ENCODE measurements at regions not wholly inside any gene's neighbourhood (a gene's known extent, or its start where the extent isn't known, plus 50 kb on each side); places are given as distances from the start of the nearest gene placed in this dataset.

- TF ChIP-seq CTCF (IDR thresholded peaks at IDR 0.05) (no peak), POLR2A (IDR thresholded peaks at IDR 0.05) (no peak)
- Histone ChIP-seq H3K4me1 (no peaks in the 10 kb centered on the region), H3K36me3 (no peaks in the 10 kb centered on the region), H3K27me3 (no peaks in the 10 kb centered on the region), H3K4me3 (no peak overlapping the region), H3K27ac (no peak overlapping the region), H3K9me3 (no peaks in the 10 kb centered on the region)
- intact Hi-C loops (cut with DNase I; ENCODE audit: low total_unique reads): no loop called here
- DNase-seq: no peak
Measured at GRCh38 chr6:113623129-113623528, 234.0 kb upstream of the MARCKS start.

- no peaks in the 10 kb centered on the region for H3K9me3 ChIP-seq
- no peak overlapping the region for H3K27ac ChIP-seq
- H3K4me3 ChIP-seq: no peak overlapping the region
- H3K27me3 ChIP-seq: no peaks in the 10 kb centered on the region
- DNase-seq: no peak
- no peaks in the 10 kb centered on the region for H3K36me3 ChIP-seq
- no peaks in the 10 kb centered on the region for H3K4me1 ChIP-seq
- TF ChIP-seq CTCF (IDR thresholded peaks at IDR 0.05): no peak
- no peak for TF ChIP-seq POLR2A (IDR thresholded peaks at IDR 0.05)
- intact Hi-C loops (cut with DNase I; ENCODE audit: low total_unique reads): no loop called here
Measured at GRCh38 chr6:113625850-113626249, 231.3 kb upstream of the MARCKS start.

- DNase-seq: no peak
- no peaks in the 10 kb centered on the region for H3K36me3 ChIP-seq
- intact Hi-C loops (cut with DNase I; ENCODE audit: low total_unique reads): no loop called here
- H3K4me1 ChIP-seq: no peaks in the 10 kb centered on the region
- H3K27me3 ChIP-seq: no peaks in the 10 kb centered on the region
- no peak overlapping the region for H3K27ac ChIP-seq
- no peaks in the 10 kb centered on the region for H3K9me3 ChIP-seq
- H3K4me3 ChIP-seq: no peak overlapping the region
- TF ChIP-seq POLR2A (IDR thresholded peaks at IDR 0.05) (no peak), CTCF (IDR thresholded peaks at IDR 0.05) (no peak)
Measured at GRCh38 chr6:113626475-113626874, 230.7 kb upstream of the MARCKS start.

- Histone ChIP-seq H3K27me3 (no peaks in the 10 kb centered on the region), H3K36me3 (no peaks in the 10 kb centered on the region), H3K27ac (no peak overlapping the region), H3K9me3 (no peaks in the 10 kb centered on the region), H3K4me3 (no peak overlapping the region), H3K4me1 (no peaks in the 10 kb centered on the region)
- TF ChIP-seq POLR2A (IDR thresholded peaks at IDR 0.05) (no peak), CTCF (IDR thresholded peaks at IDR 0.05) (no peak)
- DNase-seq: no peak
- intact Hi-C loops (cut with DNase I; ENCODE audit: low total_unique reads): no loop called here
Measured at GRCh38 chr6:113627480-113627879, 229.7 kb upstream of the MARCKS start.

- Histone ChIP-seq H3K4me3 (no peak overlapping the region), H3K4me1 (no peaks in the 10 kb centered on the region), H3K9me3 (no peaks in the 10 kb centered on the region), H3K27ac (no peak overlapping the region), H3K27me3 (no peaks in the 10 kb centered on the region), H3K36me3 (no peaks in the 10 kb centered on the region)
- intact Hi-C loops (cut with DNase I; ENCODE audit: low total_unique reads): no loop called here
- TF ChIP-seq CTCF (IDR thresholded peaks at IDR 0.05): no peak
- no peak for TF ChIP-seq POLR2A (IDR thresholded peaks at IDR 0.05)
- DNase-seq: no peak
Measured at GRCh38 chr6:113629256-113629655, 227.9 kb upstream of the MARCKS start.
